Natural killer cell (primary cell): ENCODE measurements at regions not wholly inside any gene's neighbourhood (a gene's known extent, or its start where the extent isn't known, plus 50 kb on each side); places are given as distances from the start of the nearest gene placed in this dataset.

Source experiments
- ATAC-seq, 3 donors: fragments of 150-1000 bp in 2 of 3; fragments of 200-7000 bp in 1 of 3; cut with Tn5 transposase; 1 replicate in 1 of 3; 2 replicates in 2 of 3; pipeline ENCODE4 v1.10.0; 2021; ENCODE audit warnings: mild to moderate bottlenecking in 2 of 3, moderate library complexity in 2 of 3
- DNase-seq, 2 donors: peaks; one replicate each; pipeline versions ENCODE4 v3.0.0 to v3.0.0-alpha.2; 2013 to 2021; ENCODE audit warnings: mixed read lengths in 1 of 2
- H3K27ac ChIP-seq: one replicate; pipeline ENCODE4 v1.5.1; 2013; ENCODE audit warnings: mild to moderate bottlenecking, low read length
- H3K27me3 ChIP-seq: one replicate; pipeline ENCODE4 v1.6.1; 2013; ENCODE audit warnings: low read length; ENCODE audit not compliant: control insufficient read depth, insufficient read depth
- H3K36me3 ChIP-seq: one replicate; pipeline ENCODE4 v1.6.1; 2013; ENCODE audit warnings: low read length; ENCODE audit not compliant: control insufficient read depth, insufficient read depth
- H3K4me1 ChIP-seq: one replicate; pipeline ENCODE4 v1.6.1; 2013; ENCODE audit warnings: low read length; ENCODE audit not compliant: control insufficient read depth, insufficient read depth
- H3K4me3 ChIP-seq: one replicate; pipeline ENCODE4 v1.5.1; 2013; ENCODE audit warnings: low read length
- H3K9me3 ChIP-seq: one replicate; pipeline ENCODE4 v1.6.1; 2013; ENCODE audit warnings: low read length; ENCODE audit not compliant: control insufficient read depth, insufficient read depth
- H3K27ac Mint-ChIP-seq, 2 donors: one replicate each; pipeline ENCODE4 v1.8.0; 2022; ENCODE audit warnings: mild to moderate bottlenecking in 2 of 2, mixed read lengths in 2 of 2, moderate library complexity in 1 of 2
- H3K27me3 Mint-ChIP-seq, 2 donors: one replicate each; pipeline ENCODE4 v1.8.0; 2022; ENCODE audit warnings: low read depth in 2 of 2, mixed read lengths in 2 of 2
- H3K36me3 Mint-ChIP-seq: one replicate; pipeline ENCODE4 v1.8.0; 2022; ENCODE audit warnings: mixed read lengths
- H3K4me1 Mint-ChIP-seq, 2 donors: one replicate each; pipeline ENCODE4 v1.8.0; 2022; ENCODE audit warnings: mixed read lengths in 2 of 2
- H3K4me3 Mint-ChIP-seq: one replicate; pipeline ENCODE4 v1.8.0; 2022; ENCODE audit warnings: mild to moderate bottlenecking, moderate library complexity, mixed read lengths
- H3K9me3 Mint-ChIP-seq, 2 donors: one replicate each; pipeline ENCODE4 v1.8.0; 2022; ENCODE audit warnings: mixed read lengths in 2 of 2
- CTCF ChIP-seq: fragments of 200-600 bp; IDR thresholded peaks from one replicate; pipeline ENCODE4 v1.8.0; 2022; ENCODE audit warnings: antibody characterized with exemption
- WGBS: methylation state at CpG from one replicate; pipeline ENCODE4 v1.1.7; 2013; ENCODE audit warnings: missing lambda C conversion rate; ENCODE audit not compliant: insufficient coverage; 5-methylcytosine and 5-hydroxymethylcytosine counted together
- intact Hi-C: fragments of 100-400 bp; cut with micrococcal nuclease; formaldehyde crosslinking; loops from one replicate; pipeline ENCODE4 v1.14.2; 2022

DNA sequence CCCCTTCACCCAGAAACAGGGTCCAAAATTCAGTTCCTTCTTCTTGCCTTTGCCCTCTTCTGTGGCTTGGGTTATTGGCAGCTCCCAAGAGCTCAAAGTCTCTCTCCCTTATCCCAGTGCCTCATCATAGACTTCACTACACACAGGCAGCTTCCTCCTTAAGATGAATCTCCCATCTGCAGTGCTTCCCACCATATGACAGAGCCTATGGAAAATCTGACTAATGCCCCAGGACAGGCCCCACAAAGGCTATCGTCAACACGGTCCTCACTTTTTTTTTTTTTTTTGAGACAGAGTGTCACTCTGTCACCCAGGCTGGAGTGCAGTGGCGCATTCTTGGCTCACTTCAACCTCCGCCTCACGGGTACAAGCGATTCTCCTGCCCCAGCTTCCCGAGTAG is 194.1 kb downstream of the MEX3B start:
- no peak overlapping the region for H3K27ac Mint-ChIP-seq
- peaks cover 0 to 6% of the 10 kb centered on the region in 2 donors for H3K27me3 Mint-ChIP-seq
- H3K27ac ChIP-seq = no peak overlapping the region
- H3K4me3 Mint-ChIP-seq = no peak overlapping the region
- TF ChIP-seq CTCF = no peak
- peaks cover 0 to 2% of the 10 kb centered on the region in 2 donors for H3K9me3 Mint-ChIP-seq
- DNase-seq (no peak), ATAC-seq (no peak)
- no peaks in the 10 kb centered on the region for H3K36me3 ChIP-seq
- no peaks in the 10 kb centered on the region for H3K27me3 ChIP-seq
- no peak overlapping the region for H3K4me3 ChIP-seq
- H3K4me1 Mint-ChIP-seq = peaks cover 0 to 9% of the 10 kb centered on the region in 2 donors
- no peaks in the 10 kb centered on the region for H3K9me3 ChIP-seq
- H3K36me3 Mint-ChIP-seq = no peaks in the 10 kb centered on the region
- no peaks in the 10 kb centered on the region for H3K4me1 ChIP-seq
- intact Hi-C loops = no loop called here
- whole genome bisulfite sequencing = 78% methylated on average over 7 of the region's 7 CpGs

- no peaks in the 10 kb centered on the region for H3K36me3 Mint-ChIP-seq
- H3K27ac Mint-ChIP-seq = no peak overlapping the region
- Histone ChIP-seq H3K36me3 (no peaks in the 10 kb centered on the region), H3K9me3 (no peaks in the 10 kb centered on the region), H3K27me3 (no peaks in the 10 kb centered on the region), H3K4me3 (no peak overlapping the region), H3K27ac (no peak overlapping the region), H3K4me1 (no peaks in the 10 kb centered on the region)
- peaks cover 0 to 2% of the 10 kb centered on the region in 2 donors for H3K9me3 Mint-ChIP-seq
- peaks cover 0 to 9% of the 10 kb centered on the region in 2 donors for H3K4me1 Mint-ChIP-seq
- DNase-seq (no peak), ATAC-seq (peak in 2 of 3 donors; percentile 21 to 63)
- intact Hi-C loops = no loop called here
- no peak for TF ChIP-seq CTCF
- 66% methylated on average over 10 of the region's 10 CpGs for WGBS
- peaks cover 0 to 6% of the 10 kb centered on the region in 2 donors for H3K27me3 Mint-ChIP-seq
- no peak overlapping the region for H3K4me3 Mint-ChIP-seq
Observed at GRCh38 chr15:81851325-81851724, 194.5 kb downstream of the MEX3B start.

GRCh38 chr15:81849289-81849688 is 196.5 kb downstream of the MEX3B start:
- Mint-ChIP-seq H3K36me3 (no peaks in the 10 kb centered on the region), H3K27ac (no peak overlapping the region), H3K27me3 (peaks cover 0 to 3% of the 10 kb centered on the region in 2 donors), H3K4me1 (peaks cover 0 to 9% of the 10 kb centered on the region in 2 donors), H3K4me3 (no peak overlapping the region), H3K9me3 (peaks cover 0 to 2% of the 10 kb centered on the region in 2 donors)
- Histone ChIP-seq H3K27ac (no peak overlapping the region), H3K36me3 (no peaks in the 10 kb centered on the region), H3K9me3 (no peaks in the 10 kb centered on the region), H3K27me3 (no peaks in the 10 kb centered on the region), H3K4me1 (no peaks in the 10 kb centered on the region), H3K4me3 (no peak overlapping the region)
- intact Hi-C loops = no loop called here
- TF ChIP-seq CTCF = no peak
- DNase-seq (no peak), ATAC-seq (no peak)
- 82% methylated on average over 6 of the region's 6 CpGs for WGBS

- peaks cover 0 to 9% of the 10 kb centered on the region in 2 donors for H3K4me1 Mint-ChIP-seq
- no peak for TF ChIP-seq CTCF
- H3K4me3 ChIP-seq = no peak overlapping the region
- WGBS = no CpG with 5 or more reads among the region's 2 CpGs
- ATAC-seq (no peak), DNase-seq (no peak)
- no peak overlapping the region for H3K4me3 Mint-ChIP-seq
- no peak overlapping the region for H3K27ac Mint-ChIP-seq
- H3K9me3 Mint-ChIP-seq = peaks cover 0 to 2% of the 10 kb centered on the region in 2 donors
- no peaks in the 10 kb centered on the region for H3K36me3 Mint-ChIP-seq
- H3K9me3 ChIP-seq = no peaks in the 10 kb centered on the region
- peaks cover 0 to 3% of the 10 kb centered on the region in 2 donors for H3K27me3 Mint-ChIP-seq
- no peaks in the 10 kb centered on the region for H3K27me3 ChIP-seq
- H3K27ac ChIP-seq = no peak overlapping the region
- no peaks in the 10 kb centered on the region for H3K36me3 ChIP-seq
- intact Hi-C loops = no loop called here
- no peaks in the 10 kb centered on the region for H3K4me1 ChIP-seq
Observed at GRCh38 chr15:81848701-81849100, 197.1 kb downstream of the MEX3B start.
